OCI-M1 (cell line): ENCODE measurements at regions not wholly inside any gene's neighbourhood (a gene's known extent, or its start where the extent isn't known, plus 50 kb on each side); places are given as distances from the start of the nearest gene placed in this dataset.
"Not testable (repeated sequence)": the region's sequence is repeated elsewhere in the genome, so short reads cannot be mapped to it uniquely, and the experiment has no call there.

Source experiments
- DNase-seq: peaks from one replicate; lab custom pipeline; 2025; lab: John Stamatoyannopoulos, UW

- DNase-seq: no peak
These were observed 163.1 kb upstream of the PGR start for GRCh38 chr11:101292661-101293240.

GRCh38 chr11:101291279-101291678 lies 161.7 kb upstream of the PGR start:
- DNase-seq: no peak

- no peak for DNase-seq
These were observed 158.8 kb upstream of the PGR start for GRCh38 chr11:101288392-101288791.

- no peak for DNase-seq
These were observed 150.1 kb upstream of the PGR start for GRCh38 chr11:101279728-101280127.

GRCh38 chr11:101278286-101278685 lies 148.7 kb upstream of the PGR start:
- DNase-seq: no peak

GRCh38 chr11:101277036-101277435 lies 147.4 kb upstream of the PGR start:
- DNase-seq: no peak

- DNase-seq: no peak
These were observed 140.5 kb upstream of the PGR start for GRCh38 chr11:101269990-101270660.

- DNase-seq: no peak
These were observed 139.8 kb upstream of the PGR start for GRCh38 chr11:101269390-101269789.

GRCh38 chr11:101267654-101268053 lies 138.0 kb upstream of the PGR start:
- no peak for DNase-seq

- DNase-seq: no peak
These were observed 134.7 kb upstream of the PGR start for GRCh38 chr11:101264306-101264705.

GRCh38 chr11:101262995-101263394 lies 133.4 kb upstream of the PGR start:
- DNase-seq: no peak

GRCh38 chr11:101262258-101262657 lies 132.6 kb upstream of the PGR start:
- DNase-seq: no peak

GRCh38 chr11:101255036-101255435 lies 125.4 kb upstream of the PGR start:
- DNase-seq: no peak

- no peak for DNase-seq
These were observed 124.4 kb upstream of the PGR start for GRCh38 chr11:101254037-101254436.

- not testable (repeated sequence) for DNase-seq
These were observed 116.0 kb upstream of the PGR start for GRCh38 chr11:101245635-101246034.

GRCh38 chr11:101245081-101245480 lies 115.5 kb upstream of the PGR start:
- peak; percentile 47 for DNase-seq

- no peak for DNase-seq
These were observed 111.7 kb upstream of the PGR start for GRCh38 chr11:101241160-101241795.

GRCh38 chr11:101231207-101231834 lies 101.7 kb upstream of the PGR start:
- not testable (repeated sequence) for DNase-seq

GRCh38 chr11:101226617-101227016 lies 97.0 kb upstream of the PGR start:
- no peak for DNase-seq

GRCh38 chr11:101224221-101224620 lies 94.6 kb upstream of the PGR start:
- no peak for DNase-seq

GRCh38 chr11:101218091-101218490 lies 88.5 kb upstream of the PGR start:
- DNase-seq: not testable (repeated sequence)

- DNase-seq: not testable (repeated sequence)
These were observed 86.5 kb upstream of the PGR start for GRCh38 chr11:101216091-101216490.

GRCh38 chr11:101215069-101215468 lies 85.5 kb upstream of the PGR start:
- DNase-seq: no peak
